K562 (cell line): ENCODE measurements at regions not wholly inside any gene's neighbourhood (a gene's known extent, or its start where the extent isn't known, plus 50 kb on each side); places are given as distances from the start of the nearest gene placed in this dataset.
A peak's percentile ranks its signal among the peaks of the same experiment; 100 is the strongest.

Source experiments
- ATF6 ChIP-seq: sonication (generic); formaldehyde crosslinking; IDR thresholded peaks from 2 replicates; pipeline ENCODE4 v1.4.0; 2020; ENCODE audit warnings: mild to moderate bottlenecking, missing genetic modification reagents
- BRD9 ChIP-seq: fragments of 450-650 bp; IDR thresholded peaks from 2 replicates; pipeline ENCODE4 v1.6.1; 2018; ENCODE audit warnings: low read depth; ENCODE audit not compliant: partially characterized antibody
- FOSL1 ChIP-seq: fragments of 200-800 bp; sonication (Bioruptor generic); conservative IDR thresholded peaks from 2 replicates; pipeline ENCODE4 v1.6.1; 2016; ENCODE audit warnings: missing genetic modification characterization, missing compliant biosample characterization
- ID3 ChIP-seq, 2 experiments: fragments of 250-450 bp in 1 of 2; fragments of 450-650 bp in 1 of 2; sonication (Bioruptor Pico) in 1 of 2; IDR thresholded peaks; 2 replicates each; pipeline versions ENCODE4 v1.6.1 to v1.8.0; 2016 to 2021; ENCODE audit warnings: mild to moderate bottlenecking in 2 of 2, moderate library complexity in 2 of 2, missing compliant biosample characterization in 1 of 2, missing genetic modification characterization in 1 of 2
- KDM5B ChIP-seq: fragments of 200-600 bp; sonication (generic); IDR thresholded peaks from 2 replicates; pipeline ENCODE4 v1.6.1; 2012; ENCODE audit warnings: low read depth, mild to moderate bottlenecking, moderate library complexity, low read length, control low read depth, inconsistent platforms; ENCODE audit not compliant: insufficient replicate concordance
- POLR2G ChIP-seq: fragments of 200-400 bp; formaldehyde crosslinking; IDR thresholded peaks from 2 replicates; pipeline ENCODE4 v1.6.1; 2017; ENCODE audit warnings: low read depth, mild to moderate bottlenecking, antibody characterized with exemption, low read length, moderate library complexity
- RFX7 ChIP-seq: fragments of 250-450 bp; sonication (Bioruptor Pico); IDR thresholded peaks from 2 replicates; pipeline ENCODE4 v1.5.1; 2021; ENCODE audit warnings: mild to moderate bottlenecking
- SMARCB1 ChIP-seq: IDR thresholded peaks from 2 replicates; pipeline ENCODE4 v1.6.1; 2011; ENCODE audit warnings: improper control_type of control experiment, low read depth; ENCODE audit not compliant: insufficient read length
- TBP ChIP-seq: optimal IDR thresholded peaks from 2 replicates; pipeline ENCODE3; 2011; ENCODE audit warnings: low read depth, low read length, improper control_type of control experiment
- TCF3 ChIP-seq: sonication (generic); formaldehyde crosslinking; IDR thresholded peaks from 2 replicates; pipeline ENCODE4 v1.4.0; 2020; ENCODE audit warnings: mild to moderate bottlenecking, missing genetic modification reagents
- TCFL5 ChIP-seq: fragments of 250-450 bp; sonication (Bioruptor Pico); conservative IDR thresholded peaks from 2 replicates; pipeline ENCODE4 v1.6.1; 2021; ENCODE audit warnings: mild to moderate bottlenecking, moderate library complexity, matching md5 sums
- XRCC3 ChIP-seq: fragments of 450-650 bp; IDR thresholded peaks from 2 replicates; pipeline ENCODE4 v1.6.1; 2017; ENCODE audit warnings: mild to moderate bottlenecking, moderate library complexity
- ZHX1 ChIP-seq: fragments of 150-350 bp; conservative IDR thresholded peaks from 2 replicates; pipeline ENCODE4 v1.6.1; 2014; ENCODE audit warnings: low read length
- ZNF3 ChIP-seq: fragments of 250-450 bp; sonication (Bioruptor Pico); IDR thresholded peaks from 2 replicates; pipeline ENCODE4 v1.5.0; 2021; ENCODE audit warnings: mild to moderate bottlenecking, moderate library complexity
- ZNF518B ChIP-seq: fragments of 250-450 bp; sonication (Bioruptor Pico); IDR thresholded peaks from 2 replicates; pipeline ENCODE4 v1.5.0; 2021; ENCODE audit warnings: mild to moderate bottlenecking, moderate library complexity
- ZNF830 ChIP-seq: fragments of 250-450 bp; sonication (Bioruptor Pico); IDR thresholded peaks from 2 replicates; pipeline ENCODE4 v1.5.0; 2021; ENCODE audit warnings: mild to moderate bottlenecking
- TF ChIP-seq, protein P1 (sequence below): sonication (generic); formaldehyde crosslinking; IDR thresholded peaks from 2 replicates; pipeline ENCODE4 v1.8.0; 2022; ENCODE audit warnings: mild to moderate bottlenecking, missing genetic modification reagents

DNA sequence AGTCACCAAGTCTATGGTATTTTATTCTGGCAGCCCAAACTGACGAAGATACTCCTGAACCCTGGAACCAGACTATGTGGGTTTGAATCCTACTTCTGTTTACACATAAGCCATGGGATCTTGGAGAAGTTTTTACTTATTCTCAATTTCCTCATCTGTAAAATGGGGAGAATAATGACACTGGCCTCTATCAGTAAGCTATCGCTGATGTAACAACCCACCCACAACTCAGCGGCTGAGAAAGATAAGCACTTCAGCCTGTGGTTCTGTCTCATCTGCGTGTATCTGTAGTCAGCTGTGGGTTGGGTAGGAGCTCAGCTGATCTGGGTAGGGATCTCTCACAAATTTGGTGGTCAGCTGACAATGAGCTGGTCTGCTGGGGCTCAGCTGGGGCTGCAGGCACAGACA is 68.0 kb upstream of the ALX4 start (continued):
- TF ChIP-seq ZNF518B (CRISPR knock-in tag), result no peak
- no peak for TF ChIP-seq TBP
- TF ChIP-seq ATF6 (CRISPR knock-in tag), result no peak
- peak; percentile 73; the same call in 1 of the 2 replicates for TF ChIP-seq ZNF830 (CRISPR knock-in tag)
- TF ChIP-seq TCF3, result 0 out of 2 replicates have a peak, but pooled peaks have one; percentile 27
- no peak for TF ChIP-seq XRCC3
- TF ChIP-seq ZNF3 (CRISPR knock-in tag), result no peak
- no peak for TF ChIP-seq BRD9
- TF ChIP-seq, protein P1, sequence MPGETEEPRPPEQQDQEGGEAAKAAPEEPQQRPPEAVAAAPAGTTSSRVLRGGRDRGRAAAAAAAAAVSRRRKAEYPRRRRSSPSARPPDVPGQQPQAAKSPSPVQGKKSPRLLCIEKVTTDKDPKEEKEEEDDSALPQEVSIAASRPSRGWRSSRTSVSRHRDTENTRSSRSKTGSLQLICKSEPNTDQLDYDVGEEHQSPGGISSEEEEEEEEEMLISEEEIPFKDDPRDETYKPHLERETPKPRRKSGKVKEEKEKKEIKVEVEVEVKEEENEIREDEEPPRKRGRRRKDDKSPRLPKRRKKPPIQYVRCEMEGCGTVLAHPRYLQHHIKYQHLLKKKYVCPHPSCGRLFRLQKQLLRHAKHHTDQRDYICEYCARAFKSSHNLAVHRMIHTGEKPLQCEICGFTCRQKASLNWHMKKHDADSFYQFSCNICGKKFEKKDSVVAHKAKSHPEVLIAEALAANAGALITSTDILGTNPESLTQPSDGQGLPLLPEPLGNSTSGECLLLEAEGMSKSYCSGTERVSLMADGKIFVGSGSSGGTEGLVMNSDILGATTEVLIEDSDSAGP, result no peak
- no peak for TF ChIP-seq RFX7
- TF ChIP-seq TCFL5 (CRISPR knock-in tag), result no peak
- TF ChIP-seq SMARCB1, result no peak
- no peak for TF ChIP-seq KDM5B
- no peak for TF ChIP-seq ZHX1
- no peak for TF ChIP-seq ID3 (CRISPR knock-in tag; IDR thresholded peaks at IDR 0.05)
- TF ChIP-seq ID3 (tag; IDR thresholded peaks at IDR 0.05), result no peak
- TF ChIP-seq POLR2G, result no peak
- TF ChIP-seq FOSL1 (tag), result peak; percentile 71
